PFSK-1 (cell line): ENCODE measurements at regions not wholly inside any gene's neighbourhood (a gene's known extent, or its start where the extent isn't known, plus 50 kb on each side); places are given as distances from the start of the nearest gene placed in this dataset.

ENCODE experiments used
- FOXP2 ChIP-seq: optimal IDR thresholded peaks from 2 replicates; pipeline ENCODE3; 2011; ENCODE audit warnings: borderline replicate concordance, control low read depth, inconsistent platforms; ENCODE audit not compliant: insufficient read depth; ENCODE audit errors: extremely low read length, extremely low read depth
- POLR2AphosphoS5 ChIP-seq: IDR thresholded peaks from 2 replicates; pipeline ENCODE4 v1.6.1; 2012; ENCODE audit warnings: low read depth, mild to moderate bottlenecking, control low read depth, low read length, moderate library complexity
- SIN3A ChIP-seq: IDR thresholded peaks from 2 replicates; pipeline ENCODE4 v1.6.1; 2012; ENCODE audit warnings: mild to moderate bottlenecking, low read length, moderate library complexity, borderline replicate concordance; ENCODE audit not compliant: insufficient read depth
- TAF1 ChIP-seq: IDR thresholded peaks from 2 replicates; pipeline ENCODE4 v1.6.1; 2012; ENCODE audit warnings: low read length, control low read depth, borderline replicate concordance; ENCODE audit not compliant: insufficient read depth
- TF ChIP-seq, protein P1 (sequence below), 2 experiments: IDR thresholded peaks; 2 replicates each; pipeline versions ENCODE4 v1.6.1 to v1.8.0; 2011 to 2012; ENCODE audit warnings: low read depth in 2 of 2, low read length in 2 of 2, control low read depth in 1 of 2, inconsistent platforms in 1 of 2, mild to moderate bottlenecking in 1 of 2, moderate library complexity in 1 of 2; ENCODE audit not compliant: insufficient read depth in 1 of 2

DNA sequence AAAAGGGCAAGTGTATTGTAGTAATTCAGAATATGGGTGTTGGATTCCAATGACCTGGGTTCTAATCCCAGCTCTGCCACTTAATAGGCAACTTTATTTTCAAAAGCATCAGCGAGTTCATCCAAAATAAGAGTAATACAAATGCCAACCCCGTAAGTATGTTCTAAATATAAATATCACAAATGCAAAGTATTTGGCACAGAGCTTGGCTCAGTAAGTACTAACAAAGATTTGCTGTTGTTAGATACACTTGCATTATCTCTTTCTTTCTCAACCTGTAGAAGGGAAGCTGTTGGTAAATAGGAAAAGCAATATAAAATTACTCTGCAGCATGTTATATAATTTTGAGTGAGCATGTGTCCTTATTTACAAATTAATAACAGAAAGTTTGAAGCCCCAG is 1302.6 kb upstream of the FAM98A start:
- TF ChIP-seq FOXP2 (no peak), TAF1 (no peak), POLR2AphosphoS5 (no peak), SIN3A (no peak)
- TF ChIP-seq, protein P1, sequence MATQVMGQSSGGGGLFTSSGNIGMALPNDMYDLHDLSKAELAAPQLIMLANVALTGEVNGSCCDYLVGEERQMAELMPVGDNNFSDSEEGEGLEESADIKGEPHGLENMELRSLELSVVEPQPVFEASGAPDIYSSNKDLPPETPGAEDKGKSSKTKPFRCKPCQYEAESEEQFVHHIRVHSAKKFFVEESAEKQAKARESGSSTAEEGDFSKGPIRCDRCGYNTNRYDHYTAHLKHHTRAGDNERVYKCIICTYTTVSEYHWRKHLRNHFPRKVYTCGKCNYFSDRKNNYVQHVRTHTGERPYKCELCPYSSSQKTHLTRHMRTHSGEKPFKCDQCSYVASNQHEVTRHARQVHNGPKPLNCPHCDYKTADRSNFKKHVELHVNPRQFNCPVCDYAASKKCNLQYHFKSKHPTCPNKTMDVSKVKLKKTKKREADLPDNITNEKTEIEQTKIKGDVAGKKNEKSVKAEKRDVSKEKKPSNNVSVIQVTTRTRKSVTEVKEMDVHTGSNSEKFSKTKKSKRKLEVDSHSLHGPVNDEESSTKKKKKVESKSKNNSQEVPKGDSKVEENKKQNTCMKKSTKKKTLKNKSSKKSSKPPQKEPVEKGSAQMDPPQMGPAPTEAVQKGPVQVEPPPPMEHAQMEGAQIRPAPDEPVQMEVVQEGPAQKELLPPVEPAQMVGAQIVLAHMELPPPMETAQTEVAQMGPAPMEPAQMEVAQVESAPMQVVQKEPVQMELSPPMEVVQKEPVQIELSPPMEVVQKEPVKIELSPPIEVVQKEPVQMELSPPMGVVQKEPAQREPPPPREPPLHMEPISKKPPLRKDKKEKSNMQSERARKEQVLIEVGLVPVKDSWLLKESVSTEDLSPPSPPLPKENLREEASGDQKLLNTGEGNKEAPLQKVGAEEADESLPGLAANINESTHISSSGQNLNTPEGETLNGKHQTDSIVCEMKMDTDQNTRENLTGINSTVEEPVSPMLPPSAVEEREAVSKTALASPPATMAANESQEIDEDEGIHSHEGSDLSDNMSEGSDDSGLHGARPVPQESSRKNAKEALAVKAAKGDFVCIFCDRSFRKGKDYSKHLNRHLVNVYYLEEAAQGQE (IDR thresholded peaks at IDR 0.05; ENCODE audit: insufficient read depth in 1 of 2, low read depth in 2 of 2, low read length in 2 of 2) = no peak

DNA sequence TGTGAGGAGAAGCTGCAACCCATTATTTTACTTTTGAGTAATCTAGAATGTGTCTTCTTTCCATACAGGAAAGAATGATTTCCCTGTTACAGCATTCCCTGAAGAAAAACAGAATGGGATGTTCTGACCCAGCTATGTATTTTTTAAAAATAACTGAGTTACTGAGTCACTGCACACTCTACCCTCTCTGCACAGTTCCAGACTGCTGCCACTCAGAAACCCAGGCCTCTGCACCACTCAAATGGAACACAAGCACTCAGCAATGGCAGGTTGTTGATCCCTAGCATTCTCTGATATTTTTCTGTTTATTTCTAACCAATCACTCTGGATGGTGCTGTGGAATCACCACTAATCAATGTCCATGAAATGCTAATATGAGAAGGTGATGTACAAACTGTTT is 1300.0 kb upstream of the FAM98A start:
- no peak for TF ChIP-seq TAF1
- TF ChIP-seq FOXP2 = no peak
- TF ChIP-seq SIN3A = no peak
- TF ChIP-seq, protein P1 (IDR thresholded peaks at IDR 0.05; ENCODE audit: insufficient read depth in 1 of 2, low read depth in 2 of 2, low read length in 2 of 2) = no peak
- TF ChIP-seq POLR2AphosphoS5 = no peak

DNA sequence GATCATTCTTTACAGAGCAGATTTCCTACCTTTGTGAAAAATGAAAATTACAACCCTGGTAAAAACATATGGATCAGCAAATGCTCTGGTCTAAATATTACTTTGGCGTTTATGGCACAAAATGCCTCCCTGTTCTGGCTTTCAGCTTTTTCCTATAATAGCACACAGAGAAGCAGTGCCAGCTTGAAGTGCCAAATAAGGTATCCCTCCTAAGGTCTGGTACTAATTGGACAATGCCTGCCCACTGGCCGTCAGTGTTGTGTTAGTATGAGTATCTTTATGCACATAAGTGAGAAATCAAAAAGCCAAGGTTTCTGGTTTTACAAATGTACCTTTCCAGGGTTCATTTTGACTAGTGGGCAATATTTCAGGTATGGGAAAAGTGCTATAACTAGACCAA is 1293.7 kb upstream of the FAM98A start:
- TF ChIP-seq, protein P1 (IDR thresholded peaks at IDR 0.05; ENCODE audit: insufficient read depth in 1 of 2, low read depth in 2 of 2, low read length in 2 of 2) = no peak
- no peak for TF ChIP-seq POLR2AphosphoS5
- no peak for TF ChIP-seq SIN3A
- TF ChIP-seq FOXP2 = no peak
- no peak for TF ChIP-seq TAF1

GRCh38 chr2:34892256-34892655 is 1293.2 kb upstream of the FAM98A start:
- no peak for TF ChIP-seq TAF1
- no peak for TF ChIP-seq POLR2AphosphoS5
- TF ChIP-seq, protein P1 (IDR thresholded peaks at IDR 0.05; ENCODE audit: insufficient read depth in 1 of 2, low read depth in 2 of 2, low read length in 2 of 2) = no peak
- no peak for TF ChIP-seq SIN3A
- no peak for TF ChIP-seq FOXP2

DNA sequence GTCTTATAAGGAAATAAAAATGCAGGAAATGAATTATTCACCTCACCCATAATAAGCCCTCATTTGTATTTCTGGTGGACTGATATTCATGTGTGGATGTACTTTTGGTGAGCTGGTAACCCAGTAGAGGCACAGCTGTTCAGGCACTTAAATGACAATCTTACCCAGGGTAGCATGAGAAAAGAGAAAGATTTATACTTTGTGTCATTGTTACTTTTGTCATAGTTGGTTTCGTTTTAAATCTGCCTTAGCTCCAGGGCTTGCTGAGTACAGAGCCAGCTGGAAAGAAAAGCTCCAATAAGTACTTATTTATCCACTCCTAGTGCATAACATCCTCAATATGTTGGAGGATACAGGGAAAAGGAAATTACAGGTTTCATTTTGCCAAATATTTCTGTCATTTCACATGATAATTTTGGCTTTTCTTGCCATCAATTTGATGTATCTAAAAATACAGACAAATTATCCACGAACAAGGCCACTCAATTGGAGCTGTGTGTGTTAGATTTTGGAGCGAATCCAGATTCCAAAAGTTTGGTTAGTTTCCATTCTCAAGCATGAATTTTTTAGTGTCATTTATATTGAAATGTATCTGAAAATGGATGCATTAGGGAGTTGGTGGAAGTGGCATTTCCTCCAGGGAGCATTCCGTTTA is 1276.1 kb upstream of the FAM98A start:
- TF ChIP-seq POLR2AphosphoS5 (no peak), TAF1 (no peak), FOXP2 (no peak), SIN3A (no peak)
- TF ChIP-seq, protein P1 (IDR thresholded peaks at IDR 0.05; ENCODE audit: insufficient read depth in 1 of 2, low read depth in 2 of 2, low read length in 2 of 2) = no peak
